ENCODE measurements at regions not wholly inside any gene's neighbourhood (a gene's known extent, or its start where the extent isn't known, plus 50 kb on each side); places are given as distances from the start of the nearest gene placed in this dataset.

GRCh38 chr3:64945171-64945729 is 257.4 kb upstream of the ADAMTS9 start:
- no peak for FAIRE-seq
- DNase-seq (ENCODE audit: insufficient read length, low spot score), result no peak
- TF ChIP-seq CTCF (IDR thresholded peaks at IDR 0.05; ENCODE audit: insufficient read depth, missing control alignments), result no peak

DNA sequence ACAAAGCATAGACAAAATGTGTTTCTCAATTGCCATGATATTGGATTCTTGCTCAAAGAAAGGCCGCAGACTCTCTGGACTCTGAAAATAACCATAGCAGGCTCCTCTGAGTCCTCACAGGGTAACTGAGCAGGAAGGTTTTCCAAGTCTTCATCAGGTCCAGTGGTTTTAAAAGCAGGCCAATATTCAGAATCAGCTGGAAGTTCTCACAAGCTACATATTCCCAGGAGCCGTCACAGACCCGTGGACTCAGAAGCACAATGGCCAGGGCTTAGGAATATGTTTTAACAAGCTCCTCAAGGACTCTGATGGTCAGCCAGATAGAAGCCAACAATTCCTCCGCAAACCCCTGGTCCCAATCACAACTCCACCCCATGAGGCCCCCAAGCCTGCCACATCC is 256.1 kb upstream of the ADAMTS9 start:
- no peak for DNase-seq (ENCODE audit: insufficient read length, low spot score)
- FAIRE-seq, result no peak
- no peak for TF ChIP-seq CTCF (IDR thresholded peaks at IDR 0.05; ENCODE audit: insufficient read depth, missing control alignments)

- no peak for TF ChIP-seq CTCF (IDR thresholded peaks at IDR 0.05; ENCODE audit: insufficient read depth, missing control alignments)
- DNase-seq (ENCODE audit: insufficient read length, low spot score) (no peak), FAIRE-seq (no peak)
Measured at GRCh38 chr3:64940596-64941348, 253.0 kb upstream of the ADAMTS9 start.

- DNase-seq (ENCODE audit: insufficient read length, low spot score) (no peak), FAIRE-seq (no peak)
- TF ChIP-seq CTCF (IDR thresholded peaks at IDR 0.05; ENCODE audit: insufficient read depth, missing control alignments), result no peak
Measured at GRCh38 chr3:64939747-64940450, 252.1 kb upstream of the ADAMTS9 start.

GRCh38 chr3:64939309-64939708 is 251.5 kb upstream of the ADAMTS9 start:
- FAIRE-seq (no peak), DNase-seq (ENCODE audit: insufficient read length, low spot score) (no peak)
- no peak for TF ChIP-seq CTCF (IDR thresholded peaks at IDR 0.05; ENCODE audit: insufficient read depth, missing control alignments)

DNA sequence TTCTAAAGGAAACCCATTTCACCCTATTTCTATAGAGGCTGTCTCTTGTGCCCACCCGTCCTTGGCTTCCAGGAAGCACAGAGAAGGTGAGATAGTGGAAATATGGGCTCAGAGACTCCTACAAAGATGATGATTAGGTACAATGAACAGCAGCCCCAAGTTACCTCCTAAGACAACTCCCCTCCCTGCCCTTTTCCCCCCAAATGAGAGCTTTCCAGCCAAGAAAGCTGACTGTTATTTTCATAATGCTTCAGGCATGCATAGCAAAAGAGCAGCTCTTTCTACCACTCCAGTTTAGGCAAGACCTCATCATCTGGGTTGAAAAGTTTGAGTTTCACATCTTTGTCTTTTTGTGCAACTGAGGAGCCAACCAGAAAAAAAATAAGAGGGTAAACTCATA is 248.8 kb upstream of the ADAMTS9 start:
- FAIRE-seq, result no peak

More for the DNA sequence above, 248.8 kb upstream of the ADAMTS9 start:
- TF ChIP-seq CTCF (IDR thresholded peaks at IDR 0.05; ENCODE audit: insufficient read depth, missing control alignments), result no peak
- DNase-seq (ENCODE audit: insufficient read length, low spot score), result no peak

Data from D721Med (cell line).